Right lobe of liver (tissue), 6 donors: ENCODE measurements at regions not wholly inside any gene's neighbourhood (a gene's known extent, or its start where the extent isn't known, plus 50 kb on each side); places are given as distances from the start of the nearest gene placed in this dataset.

Experiments
- ATAC-seq, 4 donors: fragments of 200-7000 bp; cut with Tn5 transposase; one replicate each; pipeline ENCODE4 v1.9.1; 2020; ENCODE audit warnings: mild to moderate bottlenecking in 4 of 4, moderate library complexity in 4 of 4
- DNase-seq, 3 donors: peaks; one replicate each; pipeline ENCODE4 v3.0.0-alpha.2; 2020
- H3K27ac ChIP-seq, 3 donors: fragments of 200-600 bp; one replicate each; pipeline ENCODE4 v1.8.0; 2022
- H3K27me3 ChIP-seq, 2 donors: fragments of 200-600 bp; one replicate each; pipeline ENCODE4 v1.8.0; 2022
- H3K36me3 ChIP-seq, 4 donors: fragments of 200-600 bp; sonication (generic) in 1 of 4; one replicate each; pipeline versions ENCODE4 v1.5.1 to v1.8.0; 2017 to 2022; ENCODE audit warnings: control low read depth in 1 of 4
- H3K4me1 ChIP-seq, 4 donors: fragments of 200-600 bp; sonication (generic) in 1 of 4; one replicate each; pipeline versions ENCODE4 v1.5.1 to v1.8.0; 2017 to 2022; ENCODE audit warnings: control low read depth in 1 of 4
- H3K4me3 ChIP-seq, 3 donors: fragments of 200-600 bp; one replicate each; pipeline ENCODE4 v1.8.0; 2022
- H3K9me3 ChIP-seq, 4 donors: fragments of 200-600 bp; sonication (generic) in 1 of 4; one replicate each; pipeline versions ENCODE4 v1.5.1 to v1.8.0; 2017 to 2022; ENCODE audit warnings: control low read depth in 1 of 4
- POLR2A ChIP-seq: fragments of 450-650 bp; IDR thresholded peaks from one replicate; pipeline ENCODE4 v1.6.1; 2017; ENCODE audit warnings: antibody characterized with exemption, mild to moderate bottlenecking
- WGBS: methylation state at CpG from one replicate; pipeline ENCODE4 v1.1.6; 2018; ENCODE audit warnings: low coverage, low lambda C conversion rate; ENCODE audit not compliant: insufficient coverage; ENCODE audit errors: missing lambda C conversion rate; 5-methylcytosine and 5-hydroxymethylcytosine counted together
- intact Hi-C, 2 donors: fragments of 100-400 bp; cut with DNase I; formaldehyde crosslinking; loops; one replicate each; pipeline versions ENCODE4 v1.11.2 to v1.14.1; 2022
- TF ChIP-seq, protein P1 (sequence below), 4 donors: fragments of 200-600 bp in 3 of 4; fragments of 450-650 bp in 1 of 4; IDR thresholded peaks; one replicate each; pipeline versions ENCODE4 v1.5.1 to v1.8.0; 2016 to 2022; ENCODE audit warnings: antibody characterized with exemption in 4 of 4, mild to moderate bottlenecking in 2 of 4
- donor health status: DM: no; HTN: yes; CAD: no.
- donor health status: DM: no; HTN: no; CAD: no.
- donor health status: DM: no; HTN: no; CAD: no.
- donor health status: DM: no; HTN: yes; CAD: no.
- donor health status: DM: no; HTN: yes; CAD: no.

DNA sequence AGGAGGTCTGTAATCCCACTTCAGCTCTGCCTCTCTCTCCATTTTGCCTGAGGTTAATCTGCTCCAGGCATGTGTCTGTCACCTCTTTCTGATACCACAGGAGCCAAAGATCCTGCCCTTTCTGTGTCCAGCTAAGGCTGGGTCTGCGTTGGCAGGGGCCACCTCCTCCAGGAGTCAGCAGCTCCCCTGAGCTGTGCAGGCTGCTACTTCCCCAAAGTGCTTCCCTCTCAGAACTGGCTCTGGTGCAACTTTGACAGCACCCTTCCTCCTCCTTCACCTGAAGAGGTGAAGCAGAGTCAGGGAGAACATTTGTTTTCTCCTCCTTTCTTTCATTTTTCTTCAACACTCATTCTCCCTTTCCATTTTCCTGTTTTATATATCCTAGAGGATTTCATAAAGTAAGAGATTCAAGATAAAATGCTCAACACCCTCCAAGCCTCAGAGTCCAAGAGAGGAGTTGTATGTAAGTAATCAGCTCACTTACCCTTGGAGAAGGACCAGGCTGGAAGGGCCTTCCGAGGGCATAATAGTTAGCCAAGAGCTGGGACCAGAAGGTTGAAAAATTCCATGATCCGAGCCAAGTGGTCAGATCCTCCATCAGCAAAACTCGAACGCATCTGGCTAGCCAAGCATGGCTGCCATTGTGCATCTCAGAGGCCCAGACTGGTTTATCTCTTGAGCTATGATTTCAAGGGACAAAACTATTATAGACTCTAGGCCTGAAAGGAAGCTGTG, 257.3 kb downstream of the PTEN start:
- peaks cover 0 to 13% (median 4%) of the 10 kb centered on the region in 4 donors for H3K4me1 ChIP-seq
- DNase-seq = no peak
- no peaks in the 10 kb centered on the region for H3K27me3 ChIP-seq
- no peak overlapping the region for H3K27ac ChIP-seq
- H3K36me3 ChIP-seq = no peaks in the 10 kb centered on the region
- no peaks in the 10 kb centered on the region for H3K9me3 ChIP-seq
- intact Hi-C loops = no loop called here
- no peak for TF ChIP-seq POLR2A
- TF ChIP-seq, protein P1, sequence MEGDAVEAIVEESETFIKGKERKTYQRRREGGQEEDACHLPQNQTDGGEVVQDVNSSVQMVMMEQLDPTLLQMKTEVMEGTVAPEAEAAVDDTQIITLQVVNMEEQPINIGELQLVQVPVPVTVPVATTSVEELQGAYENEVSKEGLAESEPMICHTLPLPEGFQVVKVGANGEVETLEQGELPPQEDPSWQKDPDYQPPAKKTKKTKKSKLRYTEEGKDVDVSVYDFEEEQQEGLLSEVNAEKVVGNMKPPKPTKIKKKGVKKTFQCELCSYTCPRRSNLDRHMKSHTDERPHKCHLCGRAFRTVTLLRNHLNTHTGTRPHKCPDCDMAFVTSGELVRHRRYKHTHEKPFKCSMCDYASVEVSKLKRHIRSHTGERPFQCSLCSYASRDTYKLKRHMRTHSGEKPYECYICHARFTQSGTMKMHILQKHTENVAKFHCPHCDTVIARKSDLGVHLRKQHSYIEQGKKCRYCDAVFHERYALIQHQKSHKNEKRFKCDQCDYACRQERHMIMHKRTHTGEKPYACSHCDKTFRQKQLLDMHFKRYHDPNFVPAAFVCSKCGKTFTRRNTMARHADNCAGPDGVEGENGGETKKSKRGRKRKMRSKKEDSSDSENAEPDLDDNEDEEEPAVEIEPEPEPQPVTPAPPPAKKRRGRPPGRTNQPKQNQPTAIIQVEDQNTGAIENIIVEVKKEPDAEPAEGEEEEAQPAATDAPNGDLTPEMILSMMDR (IDR thresholded peaks at IDR 0.05) = no peak
- ATAC-seq = peak in 3 of 4 donors; percentile 38 to 51 (median 49)
- WGBS = 100% methylated on average over 1 of the region's 5 CpGs
- H3K4me3 ChIP-seq = no peak overlapping the region

DNA sequence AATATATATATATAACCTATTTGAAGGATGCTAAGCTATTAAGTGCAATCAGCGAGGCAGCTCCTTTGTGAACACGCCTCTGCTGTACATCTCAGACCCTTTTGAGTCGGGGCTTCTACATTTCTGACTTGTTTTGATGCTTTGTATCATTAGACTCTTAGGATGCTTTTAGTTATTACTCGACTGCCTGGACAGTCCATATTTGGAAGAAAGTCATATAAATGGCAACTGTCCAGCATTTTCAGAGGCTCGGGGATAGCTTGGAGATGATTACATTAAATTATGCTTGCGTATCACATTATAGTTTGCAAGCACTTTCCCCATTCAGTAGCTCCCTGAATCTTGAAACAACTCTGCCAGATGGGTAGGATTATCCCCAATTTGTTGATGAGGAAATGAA, 257.9 kb downstream of the PTEN start:
- TF ChIP-seq POLR2A = no peak
- TF ChIP-seq, protein P1 (IDR thresholded peaks at IDR 0.05) = no peak
- no peak for DNase-seq
- Histone ChIP-seq H3K4me3 (no peak overlapping the region), H3K9me3 (no peaks in the 10 kb centered on the region), H3K4me1 (peaks cover 0 to 13% (median 4%) of the 10 kb centered on the region in 4 donors), H3K36me3 (no peaks in the 10 kb centered on the region), H3K27ac (no peak overlapping the region), H3K27me3 (no peaks in the 10 kb centered on the region)
- ATAC-seq = no peak
- 96% methylated on average over 5 of the region's 6 CpGs for WGBS
- intact Hi-C loops = no loop called here

- Histone ChIP-seq H3K4me1 (peaks cover 0 to 13% (median 4%) of the 10 kb centered on the region in 4 donors), H3K9me3 (no peaks in the 10 kb centered on the region), H3K27ac (no peak overlapping the region), H3K36me3 (no peaks in the 10 kb centered on the region), H3K4me3 (no peak overlapping the region), H3K27me3 (no peaks in the 10 kb centered on the region)
- no peak for DNase-seq
- intact Hi-C loops = no loop called here
- 83% methylated on average over 7 of the region's 7 CpGs for WGBS
- ATAC-seq = no peak
- TF ChIP-seq POLR2A = no peak
- TF ChIP-seq, protein P1 (IDR thresholded peaks at IDR 0.05) = no peak
These were observed 258.7 kb downstream of the PTEN start for GRCh38 chr10:88122145-88122544.

GRCh38 chr10:88122576-88122975, 259.2 kb downstream of the PTEN start:
- 90% methylated on average over 4 of the region's 4 CpGs for WGBS
- DNase-seq (no peak), ATAC-seq (no peak)
- Histone ChIP-seq H3K9me3 (no peaks in the 10 kb centered on the region), H3K4me1 (peaks cover 0 to 13% (median 4%) of the 10 kb centered on the region in 4 donors), H3K27me3 (no peaks in the 10 kb centered on the region), H3K36me3 (no peaks in the 10 kb centered on the region), H3K4me3 (no peak overlapping the region), H3K27ac (no peak overlapping the region)
- no peak for TF ChIP-seq POLR2A
- TF ChIP-seq, protein P1 (IDR thresholded peaks at IDR 0.05) = no peak
- intact Hi-C loops = no loop called here
